Activated T-helper 1 cell treated with anti-CD3 and anti-CD28 coated beads, Interleukin-12 subunit alpha, Interleukin-12 subunit beta, Interleukin-2, Interleukin-4 antibody, amounts not matched to agents 30 ng/mL and 10 ng/mL and 1 ng/mL, durations not matched to agents 14 hours and 24 hours and 36 hours (primary cell): ENCODE measurements at regions not wholly inside any gene's neighbourhood (a gene's known extent, or its start where the extent isn't known, plus 50 kb on each side); places are given as distances from the start of the nearest gene placed in this dataset.

Experiments used
- DNase-seq: peaks from one replicate; pipeline ENCODE4 v3.0.0; 2021; ENCODE audit warnings: low spot score
- H3K27ac Mint-ChIP-seq: one replicate; pipeline ENCODE4 v1.8.0; 2021; ENCODE audit warnings: mild to moderate bottlenecking, mixed read lengths
- H3K27me3 Mint-ChIP-seq: one replicate; pipeline ENCODE4 v1.8.0; 2022; ENCODE audit warnings: mild to moderate bottlenecking, moderate library complexity, mixed read lengths; ENCODE audit not compliant: insufficient read depth
- H3K36me3 Mint-ChIP-seq: one replicate; pipeline ENCODE4 v1.8.0; 2021; ENCODE audit warnings: low read depth, mixed read lengths
- H3K4me1 Mint-ChIP-seq: one replicate; pipeline ENCODE4 v1.8.0; 2021; ENCODE audit warnings: low read depth, mixed read lengths
- H3K4me3 Mint-ChIP-seq: one replicate; pipeline ENCODE4 v1.8.0; 2021; ENCODE audit warnings: mild to moderate bottlenecking, moderate library complexity, mixed read lengths
- H3K9me3 Mint-ChIP-seq: one replicate; pipeline ENCODE4 v1.8.0; 2021; ENCODE audit warnings: mixed read lengths
- intact Hi-C: fragments of 100-400 bp; cut with micrococcal nuclease; formaldehyde crosslinking; loops from one replicate; pipeline ENCODE4 v1.15.1; 2024

- H3K27ac Mint-ChIP-seq: no peak overlapping the region
- H3K27me3 Mint-ChIP-seq: no peaks in the 10 kb centered on the region
- no peaks in the 10 kb centered on the region for H3K9me3 Mint-ChIP-seq
- no peak overlapping the region for H3K4me3 Mint-ChIP-seq
- DNase-seq: no peak
- intact Hi-C loops: no loop called here
- H3K36me3 Mint-ChIP-seq: no peaks in the 10 kb centered on the region
- no peaks in the 10 kb centered on the region for H3K4me1 Mint-ChIP-seq
Observed at GRCh38 chr17:63150490-63150889, 184.5 kb downstream of the TANC2 start.

- Mint-ChIP-seq H3K36me3 (no peaks in the 10 kb centered on the region), H3K4me1 (no peaks in the 10 kb centered on the region), H3K27me3 (no peaks in the 10 kb centered on the region), H3K27ac (no peak overlapping the region), H3K4me3 (no peak overlapping the region), H3K9me3 (no peaks in the 10 kb centered on the region)
- DNase-seq: no peak
- intact Hi-C loops: no loop called here
Observed at GRCh38 chr17:63150994-63151464, 185.0 kb downstream of the TANC2 start.

GRCh38 chr17:63151941-63152523 is 186.0 kb downstream of the TANC2 start:
- H3K27ac Mint-ChIP-seq: no peak overlapping the region
- no peaks in the 10 kb centered on the region for H3K9me3 Mint-ChIP-seq
- no peaks in the 10 kb centered on the region for H3K36me3 Mint-ChIP-seq

GRCh38 chr17:63153488-63153887 is 187.5 kb downstream of the TANC2 start:
- no peak overlapping the region for H3K4me3 Mint-ChIP-seq
- H3K4me1 Mint-ChIP-seq: no peaks in the 10 kb centered on the region
- H3K9me3 Mint-ChIP-seq: no peaks in the 10 kb centered on the region
- H3K27me3 Mint-ChIP-seq: no peaks in the 10 kb centered on the region
- H3K36me3 Mint-ChIP-seq: no peaks in the 10 kb centered on the region
- intact Hi-C loops: no loop called here
- no peak overlapping the region for H3K27ac Mint-ChIP-seq
- DNase-seq: no peak

More at GRCh38 chr17:63151941-63152523, 186.0 kb downstream of the TANC2 start:
- Mint-ChIP-seq H3K4me1 (no peaks in the 10 kb centered on the region), H3K4me3 (no peak overlapping the region), H3K27me3 (no peaks in the 10 kb centered on the region)
- intact Hi-C loops: no loop called here
- no peak for DNase-seq

GRCh38 chr17:63154586-63155244 is 188.7 kb downstream of the TANC2 start:
- H3K4me1 Mint-ChIP-seq: no peaks in the 10 kb centered on the region
- no peak for DNase-seq
- H3K27ac Mint-ChIP-seq: no peak overlapping the region
- no peaks in the 10 kb centered on the region for H3K27me3 Mint-ChIP-seq
- H3K4me3 Mint-ChIP-seq: no peak overlapping the region
- H3K9me3 Mint-ChIP-seq: no peaks in the 10 kb centered on the region
- intact Hi-C loops: no loop called here
- no peaks in the 10 kb centered on the region for H3K36me3 Mint-ChIP-seq

- DNase-seq: no peak
- Mint-ChIP-seq H3K27ac (no peak overlapping the region), H3K9me3 (no peaks in the 10 kb centered on the region), H3K36me3 (no peaks in the 10 kb centered on the region), H3K4me3 (no peak overlapping the region), H3K4me1 (no peaks in the 10 kb centered on the region), H3K27me3 (no peaks in the 10 kb centered on the region)
- intact Hi-C loops: no loop called here
Observed at GRCh38 chr17:63156986-63157385, 191.0 kb downstream of the TANC2 start.

GRCh38 chr17:63162406-63163157 is 196.5 kb downstream of the TANC2 start:
- Mint-ChIP-seq H3K27ac (no peak overlapping the region), H3K27me3 (peaks cover 6% of the 10 kb centered on the region), H3K4me3 (no peak overlapping the region), H3K4me1 (no peaks in the 10 kb centered on the region), H3K36me3 (no peaks in the 10 kb centered on the region), H3K9me3 (no peaks in the 10 kb centered on the region)
- DNase-seq: no peak
- intact Hi-C loops: no loop called here

GRCh38 chr17:63163158-63163520 is 197.1 kb downstream of the TANC2 start:
- Mint-ChIP-seq H3K36me3 (no peaks in the 10 kb centered on the region), H3K27me3 (peaks cover 6% of the 10 kb centered on the region), H3K4me3 (no peak overlapping the region), H3K27ac (no peak overlapping the region), H3K4me1 (no peaks in the 10 kb centered on the region), H3K9me3 (no peaks in the 10 kb centered on the region)
- no peak for DNase-seq
- intact Hi-C loops: no loop called here

- H3K36me3 Mint-ChIP-seq: no peaks in the 10 kb centered on the region
- H3K4me3 Mint-ChIP-seq: no peak overlapping the region
- no peaks in the 10 kb centered on the region for H3K4me1 Mint-ChIP-seq
- intact Hi-C loops: no loop called here
- DNase-seq: no peak
- peaks cover 6% of the 10 kb centered on the region for H3K27me3 Mint-ChIP-seq
- no peak overlapping the region for H3K27ac Mint-ChIP-seq
- H3K9me3 Mint-ChIP-seq: no peaks in the 10 kb centered on the region
Observed at GRCh38 chr17:63165400-63165799, 199.4 kb downstream of the TANC2 start.

- Mint-ChIP-seq H3K4me3 (no peak overlapping the region), H3K4me1 (no peaks in the 10 kb centered on the region), H3K27me3 (peaks cover 6% of the 10 kb centered on the region), H3K9me3 (no peaks in the 10 kb centered on the region), H3K36me3 (no peaks in the 10 kb centered on the region), H3K27ac (no peak overlapping the region)
- intact Hi-C loops: no loop called here
- DNase-seq: no peak
Observed at GRCh38 chr17:63170795-63171194, 204.8 kb downstream of the TANC2 start.

- no peaks in the 10 kb centered on the region for H3K4me1 Mint-ChIP-seq
Observed at GRCh38 chr17:63171428-63172393, 205.7 kb downstream of the TANC2 start.

GRCh38 chr17:63173450-63173849 is 207.4 kb downstream of the TANC2 start:
- Mint-ChIP-seq H3K27ac (no peak overlapping the region), H3K4me3 (no peak overlapping the region), H3K27me3 (no peaks in the 10 kb centered on the region), H3K9me3 (no peaks in the 10 kb centered on the region), H3K36me3 (no peaks in the 10 kb centered on the region), H3K4me1 (no peaks in the 10 kb centered on the region)
- no peak for DNase-seq
- intact Hi-C loops: no loop called here

More at GRCh38 chr17:63171428-63172393, 205.7 kb downstream of the TANC2 start:
- no peaks in the 10 kb centered on the region for H3K36me3 Mint-ChIP-seq
- no peaks in the 10 kb centered on the region for H3K9me3 Mint-ChIP-seq
- H3K4me3 Mint-ChIP-seq: no peak overlapping the region
- no peak overlapping the region for H3K27ac Mint-ChIP-seq
- no peak for DNase-seq
- intact Hi-C loops: no loop called here
- H3K27me3 Mint-ChIP-seq: peaks cover 3% of the 10 kb centered on the region
